Mammary epithelial cell (primary cell): ENCODE measurements at regions not wholly inside any gene's neighbourhood (a gene's known extent, or its start where the extent isn't known, plus 50 kb on each side); places are given as distances from the start of the nearest gene placed in this dataset.

Experiments
- CTCF ChIP-seq, 2 donors: IDR thresholded peaks in 1 of 2; conservative IDR thresholded peaks in 1 of 2; 2 replicates each; pipeline ENCODE4 v1.5.1; 2011 to 2012; ENCODE audit warnings: inconsistent platforms in 2 of 2, low read length in 2 of 2, mild to moderate bottlenecking in 2 of 2, control low read depth in 1 of 2, low read depth in 1 of 2; ENCODE audit not compliant: insufficient read depth in 1 of 2; ENCODE audit errors: extremely low read depth in 1 of 2
- EZH2 ChIP-seq: IDR thresholded peaks from 2 replicates; pipeline ENCODE4 v1.6.1; 2012; ENCODE audit warnings: low read length, inconsistent platforms, borderline replicate concordance

DNA sequence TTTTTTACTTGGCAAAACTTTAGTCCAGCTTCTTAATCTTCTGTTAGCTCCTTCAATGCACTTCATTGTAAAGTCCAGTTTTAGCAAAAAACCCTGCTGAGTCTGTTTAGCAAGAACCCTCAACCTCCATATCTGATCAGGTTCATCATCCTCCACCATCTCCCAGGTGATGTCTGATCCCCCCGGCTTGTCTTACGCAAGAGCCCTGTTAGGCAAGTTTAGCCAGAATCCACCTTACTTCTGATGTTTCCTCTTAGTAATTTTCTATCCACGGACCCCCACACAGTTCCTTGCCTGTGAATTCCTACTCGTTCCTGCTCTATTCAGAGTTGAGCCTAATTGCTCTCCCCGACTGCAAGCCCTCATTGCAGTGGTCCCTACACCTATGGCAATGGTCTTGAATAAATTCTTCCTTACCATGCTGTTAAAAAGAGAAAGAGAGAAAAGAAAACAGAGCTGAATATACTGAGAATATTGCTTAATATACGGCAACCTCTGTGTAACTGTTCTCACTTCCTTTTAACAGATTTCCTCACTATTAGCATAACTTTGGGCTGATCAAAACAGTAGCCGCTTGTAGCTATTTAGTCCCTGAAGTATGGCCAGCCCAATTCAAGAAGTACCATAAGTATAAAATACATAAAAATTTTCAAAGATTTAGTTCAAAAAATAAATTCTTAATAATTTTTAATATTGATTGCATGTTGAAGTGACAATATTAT, 78.7 kb upstream of the MME start:
- TF ChIP-seq CTCF (conservative IDR thresholded peaks at IDR 0.05 in 1 of 2, IDR thresholded peaks at IDR 0.05 in 1 of 2; ENCODE audit: extremely low read depth in 1 of 2, insufficient read depth in 1 of 2, low read depth in 1 of 2, low read length in 2 of 2) (no peak), EZH2 (no peak)
